B cell (primary cell): ENCODE measurements at regions not wholly inside any gene's neighbourhood (a gene's known extent, or its start where the extent isn't known, plus 50 kb on each side); places are given as distances from the start of the nearest gene placed in this dataset.

ENCODE experiments used
- ATAC-seq: fragments of 200-7000 bp; cut with Tn5 transposase; one replicate; pipeline ENCODE4 v1.10.0; 2021; ENCODE audit warnings: low read depth, mild to moderate bottlenecking, moderate number of reproducible peaks, moderate library complexity
- CTCF ChIA-PET: fragments of 350-600 bp; sonication (Branson Sonifier 250); formaldehyde crosslinking; loops from one replicate; lab custom pipeline; 2021; ENCODE audit warnings: antibody characterized with exemption, inconsistent platforms; lab: Charles Lee
- POLR2A ChIA-PET: fragments of 350-600 bp; sonication (Branson Sonifier 250); formaldehyde crosslinking; loops from one replicate; lab custom pipeline; 2021; ENCODE audit warnings: antibody characterized with exemption; lab: Charles Lee
- DNase-seq: peaks from one replicate; pipeline ENCODE4 v3.0.0; 2013
- H2AFZ ChIP-seq: 2 replicates; pipeline ENCODE4 v1.6.1; 2012; ENCODE audit warnings: mild to moderate bottlenecking, low read depth, low read length; ENCODE audit not compliant: insufficient read depth, poor library complexity, severe bottlenecking
- H3K27ac ChIP-seq, 2 donors: 1 replicate in 1 of 2; 2 replicates in 1 of 2; pipeline ENCODE4 v1.5.1; 2012 to 2013; ENCODE audit warnings: low read length in 2 of 2, mild to moderate bottlenecking in 2 of 2, moderate library complexity in 1 of 2
- H3K27me3 ChIP-seq, 4 experiments: fragments of 200-600 bp in 1 of 4; sonication (generic) in 1 of 4; replicated peaks in 1 of 4; 1 replicate in 2 of 4; 2 replicates in 2 of 4; pipeline versions ENCODE4 v1.6.1 to v1.7.0; 2013 to 2016; ENCODE audit warnings: low read length in 3 of 4, mild to moderate bottlenecking in 2 of 4, mixed read lengths in 1 of 4, moderate library complexity in 1 of 4; ENCODE audit not compliant: insufficient read depth in 4 of 4, control insufficient read depth in 3 of 4; ENCODE audit errors: control extremely low read depth in 1 of 4
- H3K36me3 ChIP-seq, 2 experiments: replicated peaks in 1 of 2; 1 replicate in 1 of 2; 2 replicates in 1 of 2; pipeline versions ENCODE4 v1.6.1 to v1.7.1; 2013; ENCODE audit warnings: low read length in 1 of 2; ENCODE audit not compliant: insufficient read depth in 2 of 2, control insufficient read depth in 1 of 2; ENCODE audit errors: control extremely low read depth in 1 of 2, extremely low read depth in 1 of 2
- H3K4me1 ChIP-seq, 2 donors: fragments of 200-600 bp in 1 of 2; sonication (generic) in 1 of 2; 1 replicate in 1 of 2; 2 replicates in 1 of 2; pipeline versions ENCODE4 v1.5.1 to v1.6.1; 2013 to 2017; ENCODE audit warnings: low read length in 2 of 2; ENCODE audit not compliant: control insufficient read depth in 2 of 2, insufficient read depth in 2 of 2
- H3K4me2 ChIP-seq: replicated peaks from 2 replicates; pipeline ENCODE3; 2012; ENCODE audit warnings: mild to moderate bottlenecking, low read depth, low read length; ENCODE audit not compliant: poor library complexity, severe bottlenecking
- H3K4me3 ChIP-seq, 5 experiments: fragments of 200-600 bp in 1 of 5; sonication (generic) in 1 of 5; 1 replicate in 3 of 5; 2 replicates in 2 of 5; pipeline versions ENCODE4 v1.5.1 to v1.7.0; 2011 to 2016; ENCODE audit warnings: low read length in 4 of 5, mild to moderate bottlenecking in 4 of 5, low read depth in 2 of 5, control low read depth in 1 of 5, moderate library complexity in 1 of 5; ENCODE audit not compliant: insufficient read depth in 1 of 5; ENCODE audit errors: control extremely low read depth in 1 of 5, extremely low read depth in 1 of 5
- H3K79me2 ChIP-seq: fragments of 200-600 bp; sonication (generic); one replicate; pipeline ENCODE4 v1.6.0; 2016; ENCODE audit warnings: low read length; ENCODE audit not compliant: control insufficient read depth, insufficient read depth
- H3K9ac ChIP-seq: fragments of 200-600 bp; sonication (generic); 2 replicates; pipeline ENCODE4 v1.6.1; 2017; ENCODE audit warnings: mild to moderate bottlenecking, low read length, moderate library complexity
- H3K9me3 ChIP-seq, 3 donors: one replicate each; pipeline versions ENCODE4 v1.6.1 to v1.7.1; 2013; ENCODE audit warnings: low read length in 2 of 3; ENCODE audit not compliant: control insufficient read depth in 2 of 3, insufficient read depth in 1 of 3; ENCODE audit errors: control extremely low read depth in 1 of 3
- H4K20me1 ChIP-seq: 2 replicates; pipeline ENCODE4 v1.6.0; 2012; ENCODE audit warnings: mild to moderate bottlenecking, low read length; ENCODE audit not compliant: insufficient read depth, control insufficient read depth, poor library complexity, severe bottlenecking
- H3K27ac Mint-ChIP-seq: one replicate; pipeline ENCODE4 v1.8.0; 2021; ENCODE audit warnings: mixed read lengths
- H3K27me3 Mint-ChIP-seq: one replicate; pipeline ENCODE4 v1.8.0; 2021; ENCODE audit warnings: mixed read lengths
- H3K4me1 Mint-ChIP-seq: one replicate; pipeline ENCODE4 v1.8.0; 2021; ENCODE audit warnings: mixed read lengths
- H3K4me3 Mint-ChIP-seq: one replicate; pipeline ENCODE4 v1.8.0; 2021; ENCODE audit warnings: mixed read lengths
- H3K9me3 Mint-ChIP-seq: one replicate; pipeline ENCODE4 v1.8.0; 2022; ENCODE audit warnings: mixed read lengths; ENCODE audit not compliant: insufficient read depth
- EZH2 ChIP-seq: IDR thresholded peaks from 2 replicates; pipeline ENCODE4 v1.6.1; 2012; ENCODE audit warnings: borderline replicate concordance, low read depth, mild to moderate bottlenecking, moderate library complexity, low read length; ENCODE audit not compliant: insufficient read depth, poor library complexity, severe bottlenecking
- WGBS: methylation state at CpG from one replicate; pipeline ENCODE4 v1.1.5; 2013; ENCODE audit warnings: missing lambda C conversion rate; ENCODE audit not compliant: insufficient coverage; 5-methylcytosine and 5-hydroxymethylcytosine counted together
- intact Hi-C: fragments of 100-400 bp; cut with micrococcal nuclease; formaldehyde crosslinking; loops from one replicate; pipeline ENCODE4 v1.10.0; 2022
- TF ChIP-seq, protein P1 (sequence below): fragments of 200-600 bp; IDR thresholded peaks from one replicate; pipeline ENCODE4 v1.8.0; 2022; ENCODE audit warnings: antibody characterized with exemption, mild to moderate bottlenecking

DNA sequence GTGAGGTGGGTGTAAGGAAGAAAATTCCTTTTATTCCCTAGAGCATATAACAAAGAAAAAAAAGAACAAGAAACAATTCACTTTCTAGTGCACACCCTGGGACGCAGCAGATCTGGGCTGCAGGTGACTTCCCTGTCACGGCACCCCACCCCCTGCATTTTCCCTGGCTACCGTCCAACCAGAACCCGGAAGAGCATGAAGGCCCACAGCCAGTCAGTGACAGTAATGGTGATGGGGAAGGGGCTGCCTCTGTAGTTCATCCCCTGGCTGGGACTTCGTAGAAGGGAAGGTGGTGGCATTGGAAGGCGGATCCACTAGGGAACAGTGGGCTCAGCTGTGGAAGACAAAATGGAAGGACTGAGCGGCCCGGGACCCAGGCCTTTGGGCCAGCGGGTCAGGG lies 236.7 kb downstream of the BUB3 start:
- Histone ChIP-seq H3K27me3 (no peaks in the 10 kb centered on the region), H3K79me2 (no peaks in the 10 kb centered on the region), H3K4me3 (no peak overlapping the region), H3K9ac (no peak overlapping the region), H2AFZ (no peak overlapping the region), H4K20me1 (no peaks in the 10 kb centered on the region), H3K4me1 (peaks cover 17 to 29% of the 10 kb centered on the region in 2 donors), H3K27ac (no peak overlapping the region), H3K4me2 (no peak overlapping the region), H3K9me3 (peaks cover under 1 to 27% (median 3%) of the 10 kb centered on the region in 3 donors), H3K36me3 (no peaks in the 10 kb centered on the region)
- ChIA-PET POLR2A (no interaction called here), CTCF (no interaction called here)
- Mint-ChIP-seq H3K27ac (no peak overlapping the region), H3K9me3 (peaks cover 5% of the 10 kb centered on the region), H3K27me3 (no peaks in the 10 kb centered on the region), H3K4me3 (peak overlapping the region; percentile 5), H3K4me1 (no peaks in the 10 kb centered on the region)
- 92% methylated on average over 7 of the region's 9 CpGs for WGBS
- DNase-seq = no peak
- TF ChIP-seq, protein P1, sequence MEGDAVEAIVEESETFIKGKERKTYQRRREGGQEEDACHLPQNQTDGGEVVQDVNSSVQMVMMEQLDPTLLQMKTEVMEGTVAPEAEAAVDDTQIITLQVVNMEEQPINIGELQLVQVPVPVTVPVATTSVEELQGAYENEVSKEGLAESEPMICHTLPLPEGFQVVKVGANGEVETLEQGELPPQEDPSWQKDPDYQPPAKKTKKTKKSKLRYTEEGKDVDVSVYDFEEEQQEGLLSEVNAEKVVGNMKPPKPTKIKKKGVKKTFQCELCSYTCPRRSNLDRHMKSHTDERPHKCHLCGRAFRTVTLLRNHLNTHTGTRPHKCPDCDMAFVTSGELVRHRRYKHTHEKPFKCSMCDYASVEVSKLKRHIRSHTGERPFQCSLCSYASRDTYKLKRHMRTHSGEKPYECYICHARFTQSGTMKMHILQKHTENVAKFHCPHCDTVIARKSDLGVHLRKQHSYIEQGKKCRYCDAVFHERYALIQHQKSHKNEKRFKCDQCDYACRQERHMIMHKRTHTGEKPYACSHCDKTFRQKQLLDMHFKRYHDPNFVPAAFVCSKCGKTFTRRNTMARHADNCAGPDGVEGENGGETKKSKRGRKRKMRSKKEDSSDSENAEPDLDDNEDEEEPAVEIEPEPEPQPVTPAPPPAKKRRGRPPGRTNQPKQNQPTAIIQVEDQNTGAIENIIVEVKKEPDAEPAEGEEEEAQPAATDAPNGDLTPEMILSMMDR = no peak
- TF ChIP-seq EZH2 = no peak
- intact Hi-C loops = no loop called here
- no peak for ATAC-seq

DNA sequence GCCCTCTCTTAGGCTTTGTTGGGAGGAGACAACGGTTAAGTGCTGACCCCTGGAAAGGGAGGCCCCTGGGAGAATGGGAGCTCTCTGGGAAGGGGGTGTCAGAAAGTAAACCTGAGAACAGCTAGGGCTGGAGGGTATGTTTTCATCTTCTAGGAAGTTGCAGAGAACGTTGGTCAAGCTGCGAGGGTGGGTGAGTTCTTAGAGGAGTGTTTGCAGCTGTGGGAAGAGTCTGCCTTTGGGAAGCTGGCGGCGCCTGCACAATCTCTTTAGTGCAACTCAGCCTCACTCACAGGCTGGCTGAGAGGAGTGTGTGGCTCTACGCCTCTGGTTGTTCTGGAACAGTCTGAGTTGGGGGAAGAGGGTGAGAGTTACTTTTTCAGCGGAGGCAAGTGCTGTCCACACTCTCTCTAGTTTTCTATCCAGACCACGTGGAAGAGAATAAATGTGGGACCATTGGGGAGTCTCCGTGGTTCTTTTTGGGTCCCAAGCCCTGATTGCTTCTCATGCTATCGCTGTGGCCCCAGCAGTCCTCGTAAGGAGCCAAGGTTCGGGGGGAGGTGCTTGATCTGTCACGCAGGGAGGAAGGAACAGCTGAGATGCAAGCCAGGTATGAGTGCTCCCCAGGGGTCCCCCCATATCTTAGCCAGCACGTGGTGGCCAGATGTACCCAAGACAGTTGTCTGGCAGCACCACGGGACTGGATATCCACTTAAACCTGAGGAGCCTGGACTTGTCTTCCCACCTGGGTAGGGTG lies 237.2 kb downstream of the BUB3 start:
- no peaks in the 10 kb centered on the region for H3K27me3 ChIP-seq
- H3K9ac ChIP-seq = no peak overlapping the region
- CTCF ChIA-PET = no interaction called here
- H2AFZ ChIP-seq = no peak overlapping the region
- POLR2A ChIA-PET = no interaction called here
- no peak overlapping the region for H3K4me3 ChIP-seq
- no peak for ATAC-seq
- H3K27ac Mint-ChIP-seq = no peak overlapping the region
- peak overlapping the region; percentile 50 for H3K4me2 ChIP-seq
- H3K9me3 Mint-ChIP-seq = peaks cover 5% of the 10 kb centered on the region
- H3K27ac ChIP-seq = no peak overlapping the region
- H3K4me1 Mint-ChIP-seq = no peaks in the 10 kb centered on the region
- intact Hi-C loops = no loop called here
- H3K9me3 ChIP-seq = peaks cover 0 to 29% (median 3%) of the 10 kb centered on the region in 3 donors
- no peak for DNase-seq
- H3K79me2 ChIP-seq = no peaks in the 10 kb centered on the region
- TF ChIP-seq, protein P1 = no peak
- TF ChIP-seq EZH2 = no peak
- peaks cover 17 to 29% of the 10 kb centered on the region in 2 donors for H3K4me1 ChIP-seq
- no peaks in the 10 kb centered on the region for H3K36me3 ChIP-seq
- H4K20me1 ChIP-seq = no peaks in the 10 kb centered on the region
- peak overlapping the region; percentile 36 for H3K4me3 Mint-ChIP-seq
- WGBS = 70% methylated on average over 9 of the region's 15 CpGs
- no peaks in the 10 kb centered on the region for H3K27me3 Mint-ChIP-seq
